PC-3 (cell line): ENCODE measurements at regions not wholly inside any gene's neighbourhood (a gene's known extent, or its start where the extent isn't known, plus 50 kb on each side); places are given as distances from the start of the nearest gene placed in this dataset.

Experiments used
- ATAC-seq: fragments of 200-7000 bp; cut with Tn5 transposase; 2 replicates; pipeline ENCODE4 v1.9.1; 2020; ENCODE audit warnings: mild to moderate bottlenecking, moderate library complexity
- BruUV-seq: library from RNA; stranded (reverse); fragments of 400-500 nt; replicated peaks from 2 replicates; lab custom pipeline; 2021; lab: Mats Ljungman, UMichigan
- CTCF ChIA-PET: fragments of 300-600 bp; sonication (Branson Sonifier 250); formaldehyde crosslinking; loops from one replicate; lab custom pipeline; 2022; ENCODE audit warnings: antibody characterized with exemption; lab: Charles Lee
- POLR2A ChIA-PET: fragments of 300-600 bp; sonication (Branson Sonifier 250); formaldehyde crosslinking; loops from one replicate; lab custom pipeline; 2022; ENCODE audit warnings: antibody characterized with exemption; ENCODE audit not compliant: unreplicated experiment; lab: Charles Lee
- DNase-seq: peaks from one replicate; pipeline ENCODE4 v3.0.0-alpha.2; 2015
- H2AFZ ChIP-seq: fragments of 300-600 bp; sonication (generic); 2 replicates; pipeline ENCODE4 v1.6.0; 2016; ENCODE audit warnings: antibody characterized with exemption, low read length
- H3F3A ChIP-seq: fragments of 300-600 bp; sonication (generic); one replicate; pipeline ENCODE4 v1.6.0; 2017; ENCODE audit warnings: antibody characterized with exemption, low read length, control low read depth, mild to moderate bottlenecking; ENCODE audit not compliant: unreplicated experiment
- H3K27ac ChIP-seq: fragments of 300-600 bp; sonication (generic); 2 replicates; pipeline ENCODE4 v1.5.1; 2016; ENCODE audit warnings: mild to moderate bottlenecking, low read length
- H3K27me3 ChIP-seq: fragments of 300-600 bp; sonication (generic); 2 replicates; pipeline ENCODE4 v1.6.1; 2016; ENCODE audit warnings: low read length, mixed read lengths
- H3K36me3 ChIP-seq: fragments of 300-600 bp; sonication (generic); 2 replicates; pipeline ENCODE4 v1.6.1; 2016; ENCODE audit warnings: low read depth, mixed run types, low read length, mixed read lengths
- H3K4me1 ChIP-seq: fragments of 300-600 bp; sonication (generic); 2 replicates; pipeline ENCODE4 v1.5.1; 2016; ENCODE audit warnings: low read length; ENCODE audit not compliant: insufficient read depth
- H3K4me2 ChIP-seq: fragments of 300-600 bp; sonication (generic); 2 replicates; pipeline ENCODE4 v1.6.0; 2016; ENCODE audit warnings: low read length
- H3K4me3 ChIP-seq: fragments of 300-600 bp; sonication (generic); 2 replicates; pipeline ENCODE4 v1.5.1; 2016; ENCODE audit warnings: mild to moderate bottlenecking, low read length, mixed read lengths
- H3K79me2 ChIP-seq: fragments of 300-600 bp; sonication (generic); 2 replicates; pipeline ENCODE4 v1.6.1; 2017; ENCODE audit warnings: low read length, mixed read lengths
- H3K9ac ChIP-seq: fragments of 300-600 bp; sonication (generic); 2 replicates; pipeline ENCODE4 v1.6.0; 2016; ENCODE audit warnings: mild to moderate bottlenecking, low read length
- H3K9me2 ChIP-seq: fragments of 300-600 bp; sonication (generic); replicated peaks from 2 replicates; pipeline ENCODE4 v1.6.1; 2016; ENCODE audit warnings: mixed run types, low read length, mixed read lengths
- H3K9me3 ChIP-seq: fragments of 300-600 bp; sonication (generic); 2 replicates; pipeline ENCODE4 v1.6.1; 2016; ENCODE audit warnings: low read length, mixed read lengths
- H4K20me1 ChIP-seq: fragments of 300-600 bp; sonication (generic); 2 replicates; pipeline ENCODE4 v1.6.1; 2016; ENCODE audit warnings: low read length, mixed read lengths
- CTCF ChIP-seq: fragments of 300-600 bp; sonication (generic); conservative IDR thresholded peaks from 2 replicates; pipeline ENCODE4 v1.5.1; 2017; ENCODE audit warnings: antibody characterized with exemption, low read depth, mild to moderate bottlenecking, low read length
- EZH2 ChIP-seq: fragments of 300-600 bp; sonication (generic); IDR thresholded peaks from one replicate; pipeline ENCODE4 v1.6.1; 2017; ENCODE audit warnings: antibody characterized with exemption, mild to moderate bottlenecking, low read length; ENCODE audit not compliant: unreplicated experiment
- EZH2phosphoT487 ChIP-seq: fragments of 300-600 bp; sonication (generic); IDR thresholded peaks from 2 replicates; pipeline ENCODE4 v1.6.1; 2018; ENCODE audit warnings: mild to moderate bottlenecking, antibody characterized with exemption, low read length, borderline replicate concordance
- intact Hi-C: fragments of 100-400 bp; cut with micrococcal nuclease; formaldehyde crosslinking; loops from 2 replicates; pipeline ENCODE4 v1.9.0; 2023

- Histone ChIP-seq H3K4me1 (no peaks in the 10 kb centered on the region), H4K20me1 (no peaks in the 10 kb centered on the region), H3K27me3 (peaks cover 38% of the 10 kb centered on the region), H3K27ac (no peak overlapping the region), H3F3A (no peaks in the 10 kb centered on the region), H3K79me2 (no peaks in the 10 kb centered on the region), H3K9ac (no peak overlapping the region), H2AFZ (no peak overlapping the region), H3K9me2 (no peaks in the 10 kb centered on the region), H3K9me3 (no peaks in the 10 kb centered on the region), H3K4me2 (no peak overlapping the region), H3K36me3 (no peaks in the 10 kb centered on the region), H3K4me3 (no peak overlapping the region)
- DNase-seq, result no peak
- no TSS peak for BruUV-seq
- ChIA-PET CTCF (no interaction called here), POLR2A (interaction anchor here (0.6 kb wide), 1 partner anchor 36 kb away, joined by 3 read pairs; no protein-coding TSS in a partner anchor)
- intact Hi-C loops, result no loop called here
- TF ChIP-seq CTCF (no peak), EZH2 (no peak), EZH2phosphoT487 (no peak)
- ATAC-seq, result no peak
Measured at GRCh38 chr3:182696916-182697315, 96.4 kb upstream of the ATP11B start.

- TF ChIP-seq EZH2 (no peak), CTCF (no peak), EZH2phosphoT487 (no peak)
- H3K9me3 ChIP-seq, result no peaks in the 10 kb centered on the region
- H3K9ac ChIP-seq, result no peak overlapping the region
- no peaks in the 10 kb centered on the region for H3K4me1 ChIP-seq
- no peaks in the 10 kb centered on the region for H3F3A ChIP-seq
- H3K27ac ChIP-seq, result no peak overlapping the region
- no TSS peak for BruUV-seq
- no peak overlapping the region for H3K4me3 ChIP-seq
- peaks cover 33% of the 10 kb centered on the region for H3K27me3 ChIP-seq
- H3K4me2 ChIP-seq, result no peak overlapping the region
- no peaks in the 10 kb centered on the region for H3K9me2 ChIP-seq
- ChIA-PET CTCF (interaction anchor here (0.6 kb wide), 1 partner anchor 12 kb away, joined by 3 read pairs; no protein-coding TSS in a partner anchor), POLR2A (interaction anchor here (0.6 kb wide), 1 partner anchor 36 kb away, joined by 3 read pairs; no protein-coding TSS in a partner anchor)
- no peak for DNase-seq
- H3K36me3 ChIP-seq, result no peaks in the 10 kb centered on the region
- H3K79me2 ChIP-seq, result no peaks in the 10 kb centered on the region
- H4K20me1 ChIP-seq, result no peaks in the 10 kb centered on the region
- ATAC-seq, result no peak
- intact Hi-C loops, result no loop called here
- H2AFZ ChIP-seq, result no peak overlapping the region
Measured at GRCh38 chr3:182697345-182697919, 95.9 kb upstream of the ATP11B start.

- no peak; the same call in 1 of the 2 replicates for ATAC-seq
- intact Hi-C loops, result no loop called here
- H3K9ac ChIP-seq, result no peak overlapping the region
- BruUV-seq, result no TSS peak
- peaks cover 27% of the 10 kb centered on the region for H3K27me3 ChIP-seq
- no peaks in the 10 kb centered on the region for H3K4me1 ChIP-seq
- no peaks in the 10 kb centered on the region for H3K36me3 ChIP-seq
- H4K20me1 ChIP-seq, result no peaks in the 10 kb centered on the region
- CTCF ChIA-PET, result no interaction called here
- no peak for DNase-seq
- no peaks in the 10 kb centered on the region for H3F3A ChIP-seq
- H3K4me3 ChIP-seq, result no peak overlapping the region
- H3K4me2 ChIP-seq, result no peak overlapping the region
- POLR2A ChIA-PET, result no interaction called here
- H3K9me3 ChIP-seq, result no peaks in the 10 kb centered on the region
- H3K79me2 ChIP-seq, result no peaks in the 10 kb centered on the region
- H3K9me2 ChIP-seq, result no peaks in the 10 kb centered on the region
- no peak for TF ChIP-seq EZH2
- TF ChIP-seq EZH2phosphoT487, result no peak
- peak; percentile 29; the same call in 1 of the 2 replicates for TF ChIP-seq CTCF
- no peak overlapping the region for H3K27ac ChIP-seq
- H2AFZ ChIP-seq, result no peak overlapping the region
Measured at GRCh38 chr3:182698078-182698477, 95.2 kb upstream of the ATP11B start.
